GM23338 (cell line): ENCODE measurements at regions not wholly inside any gene's neighbourhood (a gene's known extent, or its start where the extent isn't known, plus 50 kb on each side); places are given as distances from the start of the nearest gene placed in this dataset.

ENCODE experiments used
- ATAC-seq: fragments of 200-7000 bp; cut with Tn5 transposase; 3 replicates; pipeline ENCODE4 v1.9.1; 2020
- DNase-seq: peaks from one replicate; pipeline ENCODE4 v3.0.0-alpha.2; 2015; ENCODE audit warnings: low spot score
- H2AFZ ChIP-seq: fragments of 200-600 bp; sonication (generic); 2 replicates; pipeline ENCODE4 v1.8.0; 2016; ENCODE audit warnings: antibody characterized with exemption, mild to moderate bottlenecking, moderate library complexity
- H3F3A ChIP-seq: fragments of 200-600 bp; sonication (generic); replicated peaks from 2 replicates; pipeline ENCODE4 v1.8.0; 2017; ENCODE audit warnings: antibody characterized with exemption, mixed run types, low read depth
- H3K27ac ChIP-seq: fragments of 200-600 bp; sonication (generic); 2 replicates; pipeline ENCODE4 v1.6.1; 2016; ENCODE audit warnings: low read depth
- H3K27me3 ChIP-seq: fragments of 200-600 bp; sonication (generic); 2 replicates; pipeline ENCODE4 v1.8.0; 2016; ENCODE audit warnings: mild to moderate bottlenecking, mixed run types, moderate library complexity; ENCODE audit not compliant: insufficient read depth
- H3K36me3 ChIP-seq: fragments of 200-600 bp; sonication (generic); 2 replicates; pipeline ENCODE4 v1.8.0; 2016; ENCODE audit warnings: mild to moderate bottlenecking; ENCODE audit not compliant: insufficient read depth
- H3K4me1 ChIP-seq: fragments of 200-600 bp; sonication (generic); 2 replicates; pipeline ENCODE4 v1.8.0; 2016; ENCODE audit warnings: mild to moderate bottlenecking, moderate library complexity; ENCODE audit not compliant: insufficient read depth
- H3K4me2 ChIP-seq: fragments of 200-600 bp; sonication (generic); 2 replicates; pipeline ENCODE4 v1.7.1; 2017; ENCODE audit warnings: mixed run types
- H3K4me3 ChIP-seq: fragments of 200-600 bp; sonication (generic); 2 replicates; pipeline ENCODE4 v1.6.1; 2016; ENCODE audit warnings: mixed run types
- H3K79me2 ChIP-seq: fragments of 200-600 bp; sonication (generic); replicated peaks from 2 replicates; pipeline ENCODE4 v1.8.0; 2017; ENCODE audit warnings: mild to moderate bottlenecking; ENCODE audit not compliant: insufficient read depth
- H3K9me2 ChIP-seq: fragments of 200-600 bp; sonication (generic); 2 replicates; pipeline ENCODE4 v1.8.0; 2017; ENCODE audit not compliant: insufficient read depth
- H4K20me1 ChIP-seq: fragments of 200-600 bp; sonication (generic); replicated peaks from 2 replicates; pipeline ENCODE4 v1.8.0; 2017; ENCODE audit warnings: mild to moderate bottlenecking; ENCODE audit not compliant: insufficient read depth
- H3K27ac Mint-ChIP-seq: 2 replicates; pipeline ENCODE4 v1.8.0; 2020; ENCODE audit warnings: inconsistent platforms, mild to moderate bottlenecking, moderate library complexity, mixed read lengths
- H3K27me3 Mint-ChIP-seq: 3 replicates; pipeline ENCODE4 v1.8.0; 2022; ENCODE audit warnings: low read depth, mild to moderate bottlenecking, moderate library complexity, mixed read lengths, inconsistent platforms; ENCODE audit not compliant: insufficient read depth, poor library complexity
- H3K36me3 Mint-ChIP-seq: 3 replicates; pipeline ENCODE4 v1.8.0; 2021; ENCODE audit warnings: low read depth, mild to moderate bottlenecking, inconsistent platforms, moderate library complexity, mixed read lengths
- H3K4me1 Mint-ChIP-seq: 3 replicates; pipeline ENCODE4 v1.8.0; 2020; ENCODE audit warnings: mild to moderate bottlenecking, inconsistent platforms, mixed read lengths
- H3K4me3 Mint-ChIP-seq: 3 replicates; pipeline ENCODE4 v1.8.0; 2021; ENCODE audit warnings: moderate library complexity, mild to moderate bottlenecking, inconsistent platforms, mixed read lengths
- H3K9me3 Mint-ChIP-seq: 3 replicates; pipeline ENCODE4 v1.8.0; 2020; ENCODE audit warnings: moderate library complexity, mild to moderate bottlenecking, inconsistent platforms, mixed read lengths
- ETS1 ChIP-seq: IDR thresholded peaks from 2 replicates; pipeline ENCODE4 v1.6.1; 2016; ENCODE audit warnings: antibody characterized with exemption
- EZH2 ChIP-seq: fragments of 200-600 bp; sonication (generic); IDR thresholded peaks from one replicate; pipeline ENCODE4 v1.8.0; 2017; ENCODE audit warnings: antibody characterized with exemption, mild to moderate bottlenecking, low read depth; ENCODE audit not compliant: unreplicated experiment
- EZH2phosphoT487 ChIP-seq: fragments of 200-600 bp; sonication (generic); IDR thresholded peaks from one replicate; pipeline ENCODE4 v1.8.1; 2018; ENCODE audit warnings: antibody characterized with exemption; ENCODE audit not compliant: unreplicated experiment
- JUNB ChIP-seq: IDR thresholded peaks from one replicate; pipeline ENCODE4 v1.6.1; 2016; ENCODE audit warnings: antibody characterized with exemption; ENCODE audit not compliant: unreplicated experiment
- POLR2AphosphoS5 ChIP-seq: IDR thresholded peaks from 2 replicates; pipeline ENCODE4 v1.6.1; 2016; ENCODE audit warnings: antibody characterized with exemption, low read depth
- REST ChIP-seq: IDR thresholded peaks from one replicate; pipeline ENCODE4 v1.6.1; 2018; ENCODE audit warnings: antibody characterized with exemption; ENCODE audit not compliant: unreplicated experiment
- ZNF331 ChIP-seq: fragments of 250-450 bp; sonication (Bioruptor Pico); IDR thresholded peaks from 2 replicates; pipeline ENCODE4 v1.5.0; 2020; ENCODE audit warnings: low read depth, mild to moderate bottlenecking, moderate library complexity
- ZNF462 ChIP-seq: fragments of 250-450 bp; sonication (Bioruptor Pico); IDR thresholded peaks from 2 replicates; pipeline ENCODE4 v1.5.0; 2020; ENCODE audit warnings: mild to moderate bottlenecking, moderate library complexity
- TF ChIP-seq, protein P1 (sequence below), 2 experiments: fragments of 200-600 bp in 1 of 2; sonication (generic) in 1 of 2; conservative IDR thresholded peaks; 2 replicates each; pipeline versions ENCODE4 v1.5.1 to v1.6.1; 2016 to 2017; ENCODE audit warnings: antibody characterized with exemption in 2 of 2, low read depth in 2 of 2, mild to moderate bottlenecking in 2 of 2, moderate library complexity in 1 of 2

DNA sequence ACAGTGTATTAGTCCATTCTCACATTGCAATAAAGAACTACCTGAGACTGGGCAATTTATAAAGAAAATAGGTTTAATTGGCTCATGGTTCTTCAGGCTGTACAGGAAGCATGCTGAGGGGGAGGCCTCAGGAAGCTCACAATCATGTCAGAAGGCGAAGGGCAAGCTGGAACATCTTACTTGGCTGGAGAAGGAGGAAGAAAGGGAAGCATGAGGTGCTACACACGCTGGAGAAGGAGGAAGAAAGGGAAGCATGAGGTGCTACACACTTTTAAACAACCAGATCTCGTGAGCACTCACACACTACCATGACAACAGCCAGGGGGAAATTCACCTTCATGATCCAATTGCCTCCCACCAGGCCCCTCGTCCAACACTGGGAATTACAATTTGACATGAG is 95.3 kb upstream of the FAM110C start (continued):
- TF ChIP-seq POLR2AphosphoS5: no peak
- TF ChIP-seq, protein P1, sequence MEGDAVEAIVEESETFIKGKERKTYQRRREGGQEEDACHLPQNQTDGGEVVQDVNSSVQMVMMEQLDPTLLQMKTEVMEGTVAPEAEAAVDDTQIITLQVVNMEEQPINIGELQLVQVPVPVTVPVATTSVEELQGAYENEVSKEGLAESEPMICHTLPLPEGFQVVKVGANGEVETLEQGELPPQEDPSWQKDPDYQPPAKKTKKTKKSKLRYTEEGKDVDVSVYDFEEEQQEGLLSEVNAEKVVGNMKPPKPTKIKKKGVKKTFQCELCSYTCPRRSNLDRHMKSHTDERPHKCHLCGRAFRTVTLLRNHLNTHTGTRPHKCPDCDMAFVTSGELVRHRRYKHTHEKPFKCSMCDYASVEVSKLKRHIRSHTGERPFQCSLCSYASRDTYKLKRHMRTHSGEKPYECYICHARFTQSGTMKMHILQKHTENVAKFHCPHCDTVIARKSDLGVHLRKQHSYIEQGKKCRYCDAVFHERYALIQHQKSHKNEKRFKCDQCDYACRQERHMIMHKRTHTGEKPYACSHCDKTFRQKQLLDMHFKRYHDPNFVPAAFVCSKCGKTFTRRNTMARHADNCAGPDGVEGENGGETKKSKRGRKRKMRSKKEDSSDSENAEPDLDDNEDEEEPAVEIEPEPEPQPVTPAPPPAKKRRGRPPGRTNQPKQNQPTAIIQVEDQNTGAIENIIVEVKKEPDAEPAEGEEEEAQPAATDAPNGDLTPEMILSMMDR (conservative IDR thresholded peaks at IDR 0.05; ENCODE audit: low read depth in 2 of 2): no peak
- no peak for TF ChIP-seq REST
- TF ChIP-seq ETS1: no peak

GRCh38 chr2:136666-137065 is 90.4 kb upstream of the FAM110C start:
- peaks cover 26% of the 10 kb centered on the region for H3K4me1 ChIP-seq
- no peak overlapping the region for H3K27ac Mint-ChIP-seq
- no peak overlapping the region for H3K27ac ChIP-seq
- H3K4me1 Mint-ChIP-seq: peaks cover 42% of the 10 kb centered on the region
- no peaks in the 10 kb centered on the region for H3K36me3 ChIP-seq
- ATAC-seq: peak; percentile 79
- no peak overlapping the region for H3K4me3 Mint-ChIP-seq
- H3K36me3 Mint-ChIP-seq: no peaks in the 10 kb centered on the region
- DNase-seq: peak; percentile 44
- H3K4me2 ChIP-seq: no peak overlapping the region
- H4K20me1 ChIP-seq: no peaks in the 10 kb centered on the region
- H3K9me2 ChIP-seq: no peaks in the 10 kb centered on the region
- no peak overlapping the region for H2AFZ ChIP-seq
- no peaks in the 10 kb centered on the region for H3K9me3 Mint-ChIP-seq
- H3F3A ChIP-seq: no peaks in the 10 kb centered on the region
- H3K27me3 ChIP-seq: no peaks in the 10 kb centered on the region
- no peaks in the 10 kb centered on the region for H3K79me2 ChIP-seq
- no peak overlapping the region for H3K4me3 ChIP-seq
- H3K27me3 Mint-ChIP-seq: peaks cover 6% of the 10 kb centered on the region
- TF ChIP-seq ZNF462 (CRISPR knock-in tag) (peak; percentile 72), POLR2AphosphoS5 (no peak), EZH2phosphoT487 (no peak), EZH2 (no peak), JUNB (no peak), ZNF331 (CRISPR knock-in tag) (no peak)
- TF ChIP-seq, protein P1 (conservative IDR thresholded peaks at IDR 0.05; ENCODE audit: low read depth in 2 of 2): peak in 1 of 2 experiments; percentile 9; a peak in 1 of 4 replicates
